ENCODE measurements at regions not wholly inside any gene's neighbourhood (a gene's known extent, or its start where the extent isn't known, plus 50 kb on each side); places are given as distances from the start of the nearest gene placed in this dataset.
"Not testable (repeated sequence)": the region's sequence is repeated elsewhere in the genome, so short reads cannot be mapped to it uniquely, and the experiment has no call there.

DNA sequence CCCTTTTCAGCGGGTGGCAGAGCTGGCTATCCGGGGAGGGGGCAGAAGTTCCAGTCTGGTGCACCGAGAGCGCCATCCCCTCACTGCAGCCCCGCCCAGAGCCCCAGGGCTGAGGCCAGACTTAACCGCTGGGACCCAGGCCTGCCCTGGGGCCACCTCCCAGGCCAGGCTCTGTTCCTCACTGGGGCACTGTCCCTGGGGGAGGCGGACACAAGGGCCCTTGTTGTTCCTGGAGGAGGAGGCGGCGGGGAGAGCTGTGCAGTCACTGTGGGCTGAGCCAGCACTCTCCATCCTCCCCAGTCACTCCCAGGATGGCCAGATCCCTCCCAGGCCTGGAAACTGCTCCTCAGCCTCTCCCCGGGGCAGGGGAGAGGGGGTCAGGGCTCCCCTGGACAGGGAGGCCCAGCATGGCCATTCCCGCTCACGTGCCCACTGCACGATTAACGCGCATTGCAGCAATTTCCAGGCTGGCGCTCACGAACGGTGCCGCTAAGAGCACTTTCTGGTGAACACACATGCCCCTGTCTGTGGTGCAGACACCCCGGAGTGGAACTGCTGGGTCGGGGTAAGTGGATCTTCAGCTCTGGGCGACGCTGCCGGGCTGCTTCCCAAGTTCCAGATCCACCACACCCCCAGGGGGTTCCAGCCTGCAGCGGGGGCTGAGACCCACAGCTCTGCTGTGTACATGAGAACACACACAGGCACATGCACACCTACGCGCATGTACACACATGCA lies 89.8 kb upstream of the SFSWAP start:
- TF ChIP-seq, protein P1, sequence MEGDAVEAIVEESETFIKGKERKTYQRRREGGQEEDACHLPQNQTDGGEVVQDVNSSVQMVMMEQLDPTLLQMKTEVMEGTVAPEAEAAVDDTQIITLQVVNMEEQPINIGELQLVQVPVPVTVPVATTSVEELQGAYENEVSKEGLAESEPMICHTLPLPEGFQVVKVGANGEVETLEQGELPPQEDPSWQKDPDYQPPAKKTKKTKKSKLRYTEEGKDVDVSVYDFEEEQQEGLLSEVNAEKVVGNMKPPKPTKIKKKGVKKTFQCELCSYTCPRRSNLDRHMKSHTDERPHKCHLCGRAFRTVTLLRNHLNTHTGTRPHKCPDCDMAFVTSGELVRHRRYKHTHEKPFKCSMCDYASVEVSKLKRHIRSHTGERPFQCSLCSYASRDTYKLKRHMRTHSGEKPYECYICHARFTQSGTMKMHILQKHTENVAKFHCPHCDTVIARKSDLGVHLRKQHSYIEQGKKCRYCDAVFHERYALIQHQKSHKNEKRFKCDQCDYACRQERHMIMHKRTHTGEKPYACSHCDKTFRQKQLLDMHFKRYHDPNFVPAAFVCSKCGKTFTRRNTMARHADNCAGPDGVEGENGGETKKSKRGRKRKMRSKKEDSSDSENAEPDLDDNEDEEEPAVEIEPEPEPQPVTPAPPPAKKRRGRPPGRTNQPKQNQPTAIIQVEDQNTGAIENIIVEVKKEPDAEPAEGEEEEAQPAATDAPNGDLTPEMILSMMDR (IDR thresholded peaks at IDR 0.05; ENCODE audit: low read depth, low read length): no peak
- no peaks in the 10 kb centered on the region for H3K9me3 ChIP-seq (ENCODE audit: severe bottlenecking)
- no peak overlapping the region for H3K27ac ChIP-seq
- no peaks in the 10 kb centered on the region for H3K27me3 ChIP-seq (ENCODE audit: insufficient read depth, low read depth, severe bottlenecking)
- DNase-seq: no peak
- no peaks in the 10 kb centered on the region for H3K36me3 ChIP-seq
- H3K4me3 ChIP-seq (ENCODE audit: low read depth, low read length): no peak overlapping the region

DNA sequence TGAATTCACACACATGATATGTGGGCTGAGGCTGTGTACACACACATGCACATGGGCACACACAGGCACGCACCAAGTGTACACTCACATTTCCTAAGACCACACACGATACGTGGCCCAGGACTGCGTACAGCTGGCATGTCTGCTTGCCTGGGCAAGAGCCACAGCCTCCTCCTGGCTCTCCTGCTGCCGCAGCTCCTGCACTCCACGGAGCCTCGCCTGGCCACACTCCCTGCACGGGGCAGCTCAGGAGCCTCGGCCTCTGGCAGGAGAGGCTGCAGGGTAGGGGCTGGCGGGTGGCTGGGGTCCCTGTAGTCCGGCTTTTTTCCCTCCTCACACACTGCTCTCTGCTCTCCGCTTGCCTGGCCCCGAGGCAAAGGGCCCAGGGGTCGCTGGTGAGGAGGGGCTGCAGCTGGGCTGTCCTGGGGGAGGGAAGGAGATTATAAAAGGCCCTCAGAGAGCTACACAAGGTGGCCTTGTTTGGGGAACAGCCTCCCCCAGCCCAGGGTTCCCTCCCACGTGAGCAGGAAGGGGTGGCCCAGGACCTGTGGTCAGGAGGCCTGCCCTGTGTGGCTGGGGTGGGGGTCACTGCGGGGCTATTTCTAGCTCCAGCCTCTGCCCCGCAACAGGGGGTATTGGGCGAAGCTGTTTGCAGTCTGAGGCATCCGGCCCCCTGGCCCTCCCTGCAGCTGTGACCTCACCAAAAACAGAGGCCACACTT lies 89.0 kb upstream of the SFSWAP start:
- TF ChIP-seq, protein P1 (IDR thresholded peaks at IDR 0.05; ENCODE audit: low read depth, low read length): no peak
- Histone ChIP-seq H3K4me3 (ENCODE audit: low read depth, low read length) (no peak overlapping the region), H3K27me3 (ENCODE audit: insufficient read depth, low read depth, severe bottlenecking) (no peaks in the 10 kb centered on the region), H3K9me3 (ENCODE audit: severe bottlenecking) (no peaks in the 10 kb centered on the region), H3K36me3 (no peaks in the 10 kb centered on the region), H3K27ac (no peak overlapping the region)
- DNase-seq: no peak

DNA sequence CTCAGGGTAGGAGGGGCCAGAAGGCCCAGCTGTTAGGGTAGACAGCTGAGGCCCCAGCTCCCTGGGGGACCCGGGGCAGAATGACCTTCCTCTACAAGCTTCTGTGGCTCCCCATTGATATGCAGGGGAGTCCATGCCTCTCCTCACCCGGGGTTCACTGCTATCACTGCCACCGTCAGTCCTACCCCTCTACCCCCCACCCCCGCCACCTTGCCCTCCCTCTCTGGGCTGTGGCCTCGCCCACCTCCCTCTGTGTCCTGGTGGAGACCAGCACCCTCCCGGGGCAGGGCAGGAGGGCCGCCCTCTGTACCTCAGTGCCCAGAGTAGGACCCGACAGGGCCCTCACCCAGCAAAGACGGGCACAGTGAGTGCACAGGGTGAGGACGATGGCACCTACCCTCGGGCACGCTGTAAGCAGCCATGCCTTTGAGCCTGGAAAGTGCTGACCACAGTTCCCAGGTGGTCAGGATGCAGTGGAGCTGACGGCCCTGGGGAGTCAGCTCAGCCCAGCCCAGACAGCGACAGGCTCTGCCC lies 88.4 kb upstream of the SFSWAP start:
- no peaks in the 10 kb centered on the region for H3K36me3 ChIP-seq
- H3K27ac ChIP-seq: no peak overlapping the region
- H3K9me3 ChIP-seq (ENCODE audit: severe bottlenecking): no peaks in the 10 kb centered on the region
- DNase-seq: no peak
- H3K4me3 ChIP-seq (ENCODE audit: low read depth, low read length): no peak overlapping the region
- H3K27me3 ChIP-seq (ENCODE audit: insufficient read depth, low read depth, severe bottlenecking): no peaks in the 10 kb centered on the region
- TF ChIP-seq, protein P1 (IDR thresholded peaks at IDR 0.05; ENCODE audit: low read depth, low read length): no peak

DNA sequence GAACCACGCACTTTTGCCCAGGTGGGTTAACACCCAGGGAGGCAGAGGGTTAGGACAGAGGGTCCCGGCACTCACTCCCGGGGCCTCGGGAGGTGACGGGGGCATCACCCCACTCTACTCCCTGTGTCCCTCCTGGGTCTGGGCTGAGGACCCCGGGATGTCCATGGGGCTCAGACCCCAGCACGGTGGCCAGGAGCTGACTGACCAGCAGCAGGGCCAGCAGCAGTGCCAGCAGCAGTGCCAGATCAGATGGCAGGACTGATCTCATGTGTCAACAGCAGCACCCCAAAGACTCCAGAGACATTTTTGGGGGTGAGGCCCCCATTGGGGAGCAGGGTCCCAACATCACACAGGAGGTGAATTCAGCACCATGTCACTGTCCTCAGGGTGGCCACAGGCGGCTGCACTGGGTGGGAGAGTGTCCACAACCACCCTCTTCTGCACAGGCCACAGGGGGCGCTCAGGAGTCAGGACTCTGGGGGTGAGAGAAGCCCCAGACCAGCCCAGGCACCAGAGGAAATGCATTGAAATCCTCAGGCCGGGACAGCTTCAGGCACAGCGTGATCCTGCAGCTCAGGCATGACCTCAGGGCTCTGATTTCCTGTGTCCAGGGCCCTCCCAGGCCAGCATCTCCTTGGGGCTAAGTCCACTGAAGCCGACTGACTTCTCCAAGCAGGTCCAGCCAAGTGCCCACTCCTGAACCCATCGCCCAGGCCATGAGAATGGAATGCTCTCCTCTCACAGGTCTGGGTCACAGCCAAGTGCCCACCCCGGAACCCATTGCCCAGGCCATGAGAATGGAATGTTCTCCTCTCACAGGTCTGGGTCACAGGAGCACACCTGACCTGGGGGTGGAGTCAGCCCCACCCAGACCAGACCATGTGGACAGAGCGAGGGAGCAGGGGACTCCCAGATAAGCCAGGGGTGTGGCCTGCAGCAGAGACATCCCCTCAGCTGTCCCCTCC lies 87.2 kb upstream of the SFSWAP start:
- not testable (repeated sequence) for H3K4me3 ChIP-seq (ENCODE audit: low read depth, low read length); H3K36me3 ChIP-seq; DNase-seq; H3K27me3 ChIP-seq (ENCODE audit: insufficient read depth, low read depth, severe bottlenecking); H3K27ac ChIP-seq; H3K9me3 ChIP-seq (ENCODE audit: severe bottlenecking)
- TF ChIP-seq, protein P1 (IDR thresholded peaks at IDR 0.05; ENCODE audit: low read depth, low read length): peak; percentile 36; the same call in 1 of the 2 replicates

DNA sequence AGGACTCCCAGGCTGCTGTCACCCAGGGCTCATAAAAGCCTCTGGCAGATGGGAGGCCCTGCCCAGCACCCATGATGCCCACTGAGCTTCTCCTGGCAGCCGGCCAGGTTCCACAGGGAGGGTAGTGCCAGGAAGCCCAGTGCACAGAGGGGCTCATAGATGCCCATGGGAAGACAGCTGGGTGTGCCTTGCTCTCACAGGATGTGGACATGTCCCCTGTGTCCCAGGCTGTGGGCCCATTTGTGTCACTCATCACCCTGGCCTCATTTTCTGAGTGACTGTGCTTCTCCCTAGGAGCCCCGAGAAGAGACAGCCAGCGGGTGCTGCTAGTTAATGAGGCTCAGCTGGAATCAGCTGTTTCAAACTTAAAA lies 86.5 kb upstream of the SFSWAP start:
- not testable (repeated sequence) for H3K9me3 ChIP-seq (ENCODE audit: severe bottlenecking); H3K36me3 ChIP-seq; H3K27ac ChIP-seq; H3K4me3 ChIP-seq (ENCODE audit: low read depth, low read length); DNase-seq; H3K27me3 ChIP-seq (ENCODE audit: insufficient read depth, low read depth, severe bottlenecking)

DNA sequence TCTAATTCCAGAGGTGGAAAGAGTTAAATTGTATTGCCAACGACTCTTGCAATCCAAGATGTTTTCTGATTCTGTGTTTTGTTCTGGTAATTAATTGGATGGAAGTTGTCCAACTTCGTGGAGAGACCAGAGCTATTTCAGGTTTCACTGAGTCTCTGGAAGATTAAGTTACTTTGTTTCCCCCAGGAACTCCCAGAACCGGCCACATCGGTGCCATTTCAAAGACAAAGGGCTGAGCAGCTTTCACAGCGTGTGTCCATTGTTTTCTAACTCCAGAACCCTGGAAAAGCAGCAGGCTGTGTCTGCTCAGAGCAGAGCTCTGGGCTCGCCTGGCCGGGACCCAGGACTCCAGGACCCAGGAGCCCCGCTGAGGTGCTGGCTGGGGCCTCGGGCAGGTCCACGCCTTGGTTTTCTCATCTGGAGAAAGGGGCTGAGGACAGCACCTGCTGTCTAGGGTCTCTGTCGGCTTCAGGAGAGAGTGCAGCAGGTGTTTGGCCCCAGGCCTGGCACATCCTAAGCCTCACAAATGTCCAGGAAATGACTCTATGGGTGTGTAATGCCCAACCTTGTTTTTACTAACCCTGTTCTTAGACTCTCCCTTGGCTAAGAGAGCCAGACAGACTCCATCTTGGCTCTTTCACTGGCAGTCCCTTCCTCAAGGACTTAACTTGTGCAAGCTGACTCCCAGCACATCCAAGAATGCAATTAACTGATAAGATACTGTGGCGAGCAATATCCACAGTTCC lies 86.0 kb upstream of the SFSWAP start:
- H3K27me3 ChIP-seq (ENCODE audit: insufficient read depth, low read depth, severe bottlenecking); H3K9me3 ChIP-seq (ENCODE audit: severe bottlenecking); DNase-seq; H3K4me3 ChIP-seq (ENCODE audit: low read depth, low read length); H3K27ac ChIP-seq; H3K36me3 ChIP-seq: not testable (repeated sequence)

DNA sequence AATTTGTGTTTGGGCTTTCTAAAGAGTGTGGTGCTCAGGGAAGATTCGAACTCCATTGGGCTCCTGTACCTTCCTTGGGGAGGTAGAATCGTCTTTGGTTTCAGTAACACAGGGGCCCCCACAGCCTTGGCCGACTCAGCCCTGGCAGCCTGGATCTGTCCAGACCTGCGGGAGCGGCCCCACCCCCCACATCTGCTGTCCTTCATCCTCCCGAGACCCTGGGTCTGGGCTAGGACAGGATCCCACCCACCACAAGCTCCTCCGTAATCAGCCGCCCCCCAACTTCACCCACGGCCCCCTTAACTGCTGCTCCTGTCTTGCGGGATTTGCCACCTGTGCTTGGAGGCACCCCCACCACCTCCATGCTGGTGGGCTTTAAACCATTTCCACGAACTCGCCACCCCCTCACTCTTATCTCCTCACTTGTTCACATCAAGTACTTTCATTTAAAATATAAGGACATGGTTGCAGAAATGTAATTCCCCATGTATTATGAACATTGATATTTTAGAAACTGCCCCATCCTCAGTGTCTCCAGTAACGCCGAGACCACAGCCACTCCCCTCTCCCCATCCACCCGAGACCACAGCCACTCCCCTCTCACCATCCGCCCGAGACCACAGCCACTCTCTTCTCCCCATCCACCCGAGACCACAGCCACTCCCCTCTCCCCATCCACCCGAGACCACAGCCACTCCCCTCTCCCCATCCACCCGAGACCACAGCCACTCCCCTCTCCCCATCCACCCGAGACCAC lies 84.7 kb upstream of the SFSWAP start:
- not testable (repeated sequence) for H3K27me3 ChIP-seq (ENCODE audit: insufficient read depth, low read depth, severe bottlenecking); H3K27ac ChIP-seq; H3K4me3 ChIP-seq (ENCODE audit: low read depth, low read length); H3K36me3 ChIP-seq; DNase-seq; H3K9me3 ChIP-seq (ENCODE audit: severe bottlenecking)

DNA sequence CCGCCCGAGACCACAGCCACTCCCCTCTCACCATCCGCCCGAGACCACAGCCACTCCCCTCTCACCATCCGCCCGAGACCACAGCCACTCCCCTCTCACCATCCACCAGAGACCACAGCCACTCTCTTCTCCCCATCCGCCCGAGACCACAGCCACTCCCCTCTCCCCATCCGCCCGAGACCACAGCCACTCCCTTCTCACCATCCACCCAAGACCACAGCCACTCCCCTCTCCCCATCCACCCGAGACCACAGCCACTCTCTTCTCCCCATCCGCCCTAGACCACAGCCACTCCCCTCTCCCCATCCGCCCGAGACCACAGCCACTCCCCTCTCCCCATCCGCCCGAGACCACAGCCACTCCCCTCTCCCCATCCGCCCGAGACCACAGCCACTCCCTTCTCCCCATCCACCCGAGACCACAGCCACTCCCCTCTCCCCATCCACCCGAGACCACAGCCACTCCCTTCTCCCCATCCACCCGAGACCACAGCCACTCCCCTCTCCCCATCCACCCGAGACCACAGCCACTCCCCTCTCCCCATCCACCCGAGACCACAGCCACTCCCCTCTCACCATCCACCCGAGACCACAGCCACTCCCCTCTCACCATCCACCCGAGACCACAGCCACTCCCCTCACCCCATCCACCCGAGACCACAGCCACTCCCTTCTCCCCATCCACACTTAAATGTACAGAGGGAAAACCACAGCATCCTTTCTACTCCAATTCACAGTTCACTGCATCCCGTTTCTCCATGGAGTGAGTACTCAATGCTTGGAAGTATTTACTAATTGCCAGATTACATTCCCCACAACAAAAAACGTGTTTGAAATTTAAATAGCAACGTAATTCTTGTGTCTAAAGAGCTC lies 83.5 kb upstream of the SFSWAP start:
- H3K27me3 ChIP-seq (ENCODE audit: insufficient read depth, low read depth, severe bottlenecking); H3K9me3 ChIP-seq (ENCODE audit: severe bottlenecking); H3K27ac ChIP-seq; DNase-seq; H3K4me3 ChIP-seq (ENCODE audit: low read depth, low read length); H3K36me3 ChIP-seq: not testable (repeated sequence)
